GM12878 (cell line): ENCODE measurements at regions not wholly inside any gene's neighbourhood (a gene's known extent, or its start where the extent isn't known, plus 50 kb on each side); places are given as distances from the start of the nearest gene placed in this dataset.

Experiments used
- ATAC-seq: fragments of 200-7000 bp; cut with Tn5 transposase; 3 replicates; pipeline ENCODE4 v1.9.1; 2020; ENCODE audit warnings: mild to moderate bottlenecking, moderate library complexity
- BruUV-seq: library from RNA; stranded (reverse); fragments of 400-500 nt; replicated peaks from 2 replicates; lab custom pipeline; 2021; lab: Mats Ljungman, UMichigan
- CTCF ChIA-PET: fragments of 300-600 bp; sonication (Branson Sonifier 250); formaldehyde crosslinking; extraction: SDS; loops from one replicate; lab custom pipeline; 2021; ENCODE audit warnings: inconsistent platforms; lab: Yijun Ruan, JAX
- POLR2A ChIA-PET: fragments of 350-600 bp; formaldehyde crosslinking; extraction: SDS; loops from one replicate; lab custom pipeline; 2021; ENCODE audit warnings: inconsistent platforms; lab: Charles Lee
- RAD21 ChIA-PET: fragments of 300-600 bp; sonication (Branson Sonifier 250); formaldehyde crosslinking; loops from one replicate; lab custom pipeline; 2023; ENCODE audit warnings: antibody characterized with exemption; ENCODE audit not compliant: unreplicated experiment; lab: Charles Lee
- SMC1A ChIA-PET: fragments of 300-600 bp; sonication (Branson Sonifier 250); formaldehyde crosslinking; loops from one replicate; lab custom pipeline; 2023; ENCODE audit not compliant: unreplicated experiment, uncharacterized antibody; lab: Charles Lee
- DNase-seq: peaks from one replicate; pipeline ENCODE4 v3.0.0-alpha.2; 2011; ENCODE audit warnings: low read depth, low spot score
- FAIRE-seq: peaks from 3 replicates; lab custom pipeline; 2011; peaks lifted over from hg19 to GRCh38; lab: Jason Lieb, UNC
- H2AFZ ChIP-seq: 2 replicates; pipeline ENCODE4 v1.6.0; 2011; ENCODE audit warnings: low read depth, low read length, control low read depth; ENCODE audit not compliant: control insufficient read depth
- H3K27ac ChIP-seq: 2 replicates; pipeline ENCODE4 v1.5.1; 2011; ENCODE audit warnings: control low read depth; ENCODE audit not compliant: control insufficient read depth, insufficient read depth
- H3K27me3 ChIP-seq, 2 experiments: replicated peaks in 1 of 2; 2 replicates each; pipeline versions ENCODE4 v1.6.0 to v1.6.1; 2011; ENCODE audit warnings: low read length in 1 of 2; ENCODE audit not compliant: control insufficient read depth in 2 of 2, insufficient read depth in 2 of 2
- H3K36me3 ChIP-seq, 2 experiments: 2 replicates each; pipeline ENCODE4 v1.5.1; 2011; ENCODE audit warnings: low read length in 1 of 2; ENCODE audit not compliant: control insufficient read depth in 2 of 2, insufficient read depth in 2 of 2
- H3K4me1 ChIP-seq: 2 replicates; pipeline ENCODE4 v1.6.1; 2011; ENCODE audit warnings: mild to moderate bottlenecking, low read length, moderate library complexity, mixed read lengths; ENCODE audit not compliant: control insufficient read depth, insufficient read depth
- H3K4me2 ChIP-seq: 2 replicates; pipeline ENCODE4 v1.6.0; 2011; ENCODE audit warnings: control low read depth; ENCODE audit not compliant: control insufficient read depth, insufficient read depth
- H3K4me3 ChIP-seq: fragments of 200-600 bp; sonication (generic); 2 replicates; pipeline ENCODE4 v1.5.1; 2016
- H3K79me2 ChIP-seq: 2 replicates; pipeline ENCODE4 v1.6.0; 2011; ENCODE audit warnings: low read length; ENCODE audit not compliant: control insufficient read depth, insufficient read depth
- H3K9ac ChIP-seq: 2 replicates; pipeline ENCODE4 v1.8.0; 2011; ENCODE audit warnings: low read length, control low read depth, mixed read lengths; ENCODE audit not compliant: control insufficient read depth, insufficient read depth
- H3K9me3 ChIP-seq: replicated peaks from 3 replicates; pipeline ENCODE4 v1.5.1; 2011; ENCODE audit warnings: mild to moderate bottlenecking, low read length; ENCODE audit not compliant: control insufficient read depth, insufficient read depth
- H4K20me1 ChIP-seq: 2 replicates; pipeline ENCODE4 v1.6.0; 2011; ENCODE audit not compliant: control insufficient read depth, insufficient read depth
- BCL3 ChIP-seq: IDR thresholded peaks from 2 replicates; pipeline ENCODE4 v1.6.1; 2011; ENCODE audit warnings: borderline replicate concordance, low read depth, mild to moderate bottlenecking, moderate library complexity, low read length; ENCODE audit not compliant: insufficient read depth, poor library complexity, severe bottlenecking
- BHLHE40 ChIP-seq, 2 experiments: fragments of 450-650 bp in 1 of 2; IDR thresholded peaks; 2 replicates each; pipeline ENCODE4 v1.6.1; 2011 to 2017; ENCODE audit warnings: low read depth in 2 of 2, borderline replicate concordance in 1 of 2, improper control_type of control experiment in 1 of 2, low read length in 1 of 2, mild to moderate bottlenecking in 1 of 2
- EZH2 ChIP-seq: IDR thresholded peaks from 2 replicates; pipeline ENCODE4 v1.6.1; 2012; ENCODE audit warnings: low read depth, mild to moderate bottlenecking, control low read depth, inconsistent platforms, low read length, borderline replicate concordance; ENCODE audit not compliant: control insufficient read depth
- GATAD2B ChIP-seq: fragments of 450-650 bp; conservative IDR thresholded peaks from 2 replicates; pipeline ENCODE4 v1.6.1; 2017; ENCODE audit warnings: low read depth, mild to moderate bottlenecking, moderate library complexity
- HDGF ChIP-seq: fragments of 450-650 bp; IDR thresholded peaks from 2 replicates; pipeline ENCODE4 v1.6.1; 2016; ENCODE audit warnings: antibody characterized with exemption
- HSF1 ChIP-seq: fragments of 150-350 bp; IDR thresholded peaks from 2 replicates; pipeline ENCODE4 v1.6.1; 2014; ENCODE audit warnings: mild to moderate bottlenecking, low read depth, low read length
- IKZF2 ChIP-seq, 2 experiments: fragments of 450-650 bp; IDR thresholded peaks; 2 replicates each; pipeline ENCODE4 v1.6.1; 2017; ENCODE audit warnings: mild to moderate bottlenecking in 2 of 2, moderate library complexity in 2 of 2
- IRF3 ChIP-seq: fragments of 450-650 bp; IDR thresholded peaks from 2 replicates; pipeline ENCODE4 v1.6.1; 2014; ENCODE audit warnings: mild to moderate bottlenecking
- NR2C1 ChIP-seq: fragments of 450-650 bp; IDR thresholded peaks from 2 replicates; pipeline ENCODE4 v1.6.1; 2017; ENCODE audit warnings: antibody characterized with exemption, mild to moderate bottlenecking, moderate library complexity
- NR2F1 ChIP-seq: fragments of 450-650 bp; conservative IDR thresholded peaks from 2 replicates; pipeline ENCODE4 v1.6.1; 2017; ENCODE audit warnings: mild to moderate bottlenecking
- SUPT20H ChIP-seq: IDR thresholded peaks from 2 replicates; pipeline ENCODE4 v1.6.1; 2011; ENCODE audit warnings: low read depth, mild to moderate bottlenecking, low read length, moderate library complexity, borderline replicate concordance; ENCODE audit not compliant: control insufficient read depth
- YY1 ChIP-seq: IDR thresholded peaks from 2 replicates; pipeline ENCODE4 v1.6.1; 2011; ENCODE audit warnings: low read depth, mild to moderate bottlenecking, low read length
- WGBS: methylation state at CpG from one replicate; pipeline ENCODE4 v1.1.6; 2016; ENCODE audit warnings: low lambda C conversion rate; ENCODE audit not compliant: insufficient replicate concordance, insufficient coverage; ENCODE audit errors: missing lambda C conversion rate; 5-methylcytosine and 5-hydroxymethylcytosine counted together
- in situ Hi-C: fragments of 300-500 bp; cut with MboI; formaldehyde crosslinking; loops from 9 replicates; pipeline ENCODE4 v1.14.3; 2018; ENCODE audit warnings: mixed read lengths
- intact Hi-C: fragments of 100-400 bp; cut with micrococcal nuclease; formaldehyde crosslinking; loops from one replicate; pipeline ENCODE4 v1.14.2; 2022; ENCODE audit not compliant: unreplicated experiment
- TF ChIP-seq, protein P1 (sequence below): fragments of 450-650 bp; IDR thresholded peaks from 2 replicates; pipeline ENCODE4 v1.6.1; 2017; ENCODE audit warnings: antibody characterized with exemption, mild to moderate bottlenecking, moderate library complexity

- DNase-seq (no peak), ATAC-seq (no peak), FAIRE-seq (no peak)
- no peak for TF ChIP-seq GATAD2B
- TF ChIP-seq HDGF = no peak
- no peak for TF ChIP-seq YY1
- no peak for TF ChIP-seq HSF1
- TF ChIP-seq, protein P1, sequence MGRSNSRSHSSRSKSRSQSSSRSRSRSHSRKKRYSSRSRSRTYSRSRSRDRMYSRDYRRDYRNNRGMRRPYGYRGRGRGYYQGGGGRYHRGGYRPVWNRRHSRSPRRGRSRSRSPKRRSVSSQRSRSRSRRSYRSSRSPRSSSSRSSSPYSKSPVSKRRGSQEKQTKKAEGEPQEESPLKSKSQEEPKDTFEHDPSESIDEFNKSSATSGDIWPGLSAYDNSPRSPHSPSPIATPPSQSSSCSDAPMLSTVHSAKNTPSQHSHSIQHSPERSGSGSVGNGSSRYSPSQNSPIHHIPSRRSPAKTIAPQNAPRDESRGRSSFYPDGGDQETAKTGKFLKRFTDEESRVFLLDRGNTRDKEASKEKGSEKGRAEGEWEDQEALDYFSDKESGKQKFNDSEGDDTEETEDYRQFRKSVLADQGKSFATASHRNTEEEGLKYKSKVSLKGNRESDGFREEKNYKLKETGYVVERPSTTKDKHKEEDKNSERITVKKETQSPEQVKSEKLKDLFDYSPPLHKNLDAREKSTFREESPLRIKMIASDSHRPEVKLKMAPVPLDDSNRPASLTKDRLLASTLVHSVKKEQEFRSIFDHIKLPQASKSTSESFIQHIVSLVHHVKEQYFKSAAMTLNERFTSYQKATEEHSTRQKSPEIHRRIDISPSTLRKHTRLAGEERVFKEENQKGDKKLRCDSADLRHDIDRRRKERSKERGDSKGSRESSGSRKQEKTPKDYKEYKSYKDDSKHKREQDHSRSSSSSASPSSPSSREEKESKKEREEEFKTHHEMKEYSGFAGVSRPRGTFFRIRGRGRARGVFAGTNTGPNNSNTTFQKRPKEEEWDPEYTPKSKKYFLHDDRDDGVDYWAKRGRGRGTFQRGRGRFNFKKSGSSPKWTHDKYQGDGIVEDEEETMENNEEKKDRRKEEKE = no peak
- no peak for TF ChIP-seq EZH2
- no peak for TF ChIP-seq BHLHE40 (IDR thresholded peaks at IDR 0.05; ENCODE audit: borderline replicate concordance in 1 of 2, low read depth in 2 of 2, low read length in 1 of 2)
- TF ChIP-seq BCL3 = no peak
- TF ChIP-seq NR2F1 = no peak
- no peak for TF ChIP-seq IRF3
- TF ChIP-seq IKZF2 (IDR thresholded peaks at IDR 0.05) = no peak
- no peak for TF ChIP-seq NR2C1
- TF ChIP-seq SUPT20H = no peak
- RAD21 ChIA-PET = no interaction called here
- Histone ChIP-seq H3K36me3 (no peaks in the 10 kb centered on the region), H4K20me1 (no peaks in the 10 kb centered on the region), H3K4me2 (no peak overlapping the region), H3K9me3 (no peaks in the 10 kb centered on the region), H3K27ac (no peak overlapping the region), H3K27me3 (no peaks in the 10 kb centered on the region), H3K4me3 (no peak overlapping the region), H3K4me1 (no peaks in the 10 kb centered on the region), H3K79me2 (no peaks in the 10 kb centered on the region), H3K9ac (no peak overlapping the region), H2AFZ (no peak overlapping the region)
- 47% methylated on average over 3 of the region's 3 CpGs for WGBS
- POLR2A ChIA-PET = no interaction called here
- no TSS peak for BruUV-seq
- CTCF ChIA-PET = no interaction called here
- in situ Hi-C loops = no loop called here
- intact Hi-C loops = no loop called here
- SMC1A ChIA-PET = interaction anchor here (0.6 kb wide), 1 partner anchor 9 kb away, joined by 3 read pairs; no protein-coding TSS in a partner anchor
Measured at GRCh38 chr7:81029511-81029910, 110.7 kb upstream of the SEMA3C start.
